NT2/D1 (cell line): ENCODE measurements at regions not wholly inside any gene's neighbourhood (a gene's known extent, or its start where the extent isn't known, plus 50 kb on each side); places are given as distances from the start of the nearest gene placed in this dataset.
"Not testable (repeated sequence)": the region's sequence is repeated elsewhere in the genome, so short reads cannot be mapped to it uniquely, and the experiment has no call there.

Experiments used
- DNase-seq: peaks from one replicate; pipeline ENCODE4 v3.0.0-alpha.2; 2011; ENCODE audit warnings: low read depth, low spot score
- H3K27me3 ChIP-seq: 2 replicates; pipeline ENCODE4 v1.6.0; 2011; ENCODE audit warnings: mild to moderate bottlenecking; ENCODE audit not compliant: insufficient read length, insufficient read depth
- H3K36me3 ChIP-seq: 2 replicates; pipeline ENCODE4 v1.6.1; 2011; ENCODE audit warnings: mild to moderate bottlenecking, low read length, mixed read lengths; ENCODE audit not compliant: insufficient read depth, insufficient read length
- H3K4me1 ChIP-seq: 2 replicates; pipeline ENCODE4 v1.5.1; 2011; ENCODE audit not compliant: insufficient read depth, insufficient read length
- H3K4me3 ChIP-seq: 2 replicates; pipeline ENCODE4 v1.5.1; 2011; ENCODE audit warnings: low read depth; ENCODE audit not compliant: insufficient read length
- H3K9ac ChIP-seq: 2 replicates; pipeline ENCODE4 v1.6.0; 2011; ENCODE audit warnings: low read depth; ENCODE audit not compliant: insufficient read length
- H3K9me3 ChIP-seq: 2 replicates; pipeline ENCODE4 v1.5.1; 2011; ENCODE audit warnings: mild to moderate bottlenecking, low read length; ENCODE audit not compliant: insufficient read depth
- SUZ12 ChIP-seq: IDR thresholded peaks from 2 replicates; pipeline ENCODE4 v1.6.1; 2011; ENCODE audit not compliant: insufficient read length, insufficient read depth; ENCODE audit errors: extremely low read depth
- YY1 ChIP-seq: IDR thresholded peaks from 2 replicates; pipeline ENCODE4 v1.6.1; 2011; ENCODE audit not compliant: insufficient read length, insufficient read depth
- ZNF274 ChIP-seq: IDR thresholded peaks from 2 replicates; pipeline ENCODE4 v1.6.1; 2011; ENCODE audit warnings: mild to moderate bottlenecking, low read depth, low read length

GRCh38 chr7:119606297-119606696, 666.7 kb upstream of the KCND2 start:
- Histone ChIP-seq H3K27me3 (no peaks in the 10 kb centered on the region), H3K4me3 (no peak overlapping the region), H3K4me1 (no peaks in the 10 kb centered on the region), H3K9me3 (no peaks in the 10 kb centered on the region), H3K9ac (no peak overlapping the region), H3K36me3 (no peaks in the 10 kb centered on the region)
- no peak for TF ChIP-seq SUZ12
- TF ChIP-seq YY1: no peak
- TF ChIP-seq ZNF274: no peak
- no peak for DNase-seq

- Histone ChIP-seq H3K4me3 (no peak overlapping the region), H3K27me3 (no peaks in the 10 kb centered on the region), H3K9me3 (no peaks in the 10 kb centered on the region), H3K9ac (no peak overlapping the region), H3K36me3 (no peaks in the 10 kb centered on the region), H3K4me1 (no peaks in the 10 kb centered on the region)
- no peak for TF ChIP-seq ZNF274
- TF ChIP-seq YY1: no peak
- no peak for TF ChIP-seq SUZ12
- peak; percentile 8 for DNase-seq
These were observed 652.2 kb upstream of the KCND2 start for GRCh38 chr7:119620769-119621168.

GRCh38 chr7:119623427-119623826, 649.5 kb upstream of the KCND2 start:
- Histone ChIP-seq H3K4me1 (no peaks in the 10 kb centered on the region), H3K9me3 (no peaks in the 10 kb centered on the region), H3K9ac (no peak overlapping the region), H3K4me3 (no peak overlapping the region), H3K36me3 (no peaks in the 10 kb centered on the region), H3K27me3 (no peaks in the 10 kb centered on the region)
- TF ChIP-seq YY1: no peak
- TF ChIP-seq ZNF274: no peak
- TF ChIP-seq SUZ12: no peak
- DNase-seq: no peak

- TF ChIP-seq YY1 (no peak), SUZ12 (no peak), ZNF274 (no peak)
- DNase-seq: no peak
- no peaks in the 10 kb centered on the region for H3K27me3 ChIP-seq
These were observed 642.5 kb upstream of the KCND2 start for GRCh38 chr7:119630406-119630969.

GRCh38 chr7:119633812-119634211, 639.2 kb upstream of the KCND2 start:
- not testable (repeated sequence) for H3K36me3 ChIP-seq, H3K9me3 ChIP-seq, H3K4me3 ChIP-seq, H3K9ac ChIP-seq, H3K27me3 ChIP-seq, DNase-seq, H3K4me1 ChIP-seq

More at GRCh38 chr7:119630406-119630969, 642.5 kb upstream of the KCND2 start:
- H3K9ac ChIP-seq: no peak overlapping the region
- H3K36me3 ChIP-seq: no peaks in the 10 kb centered on the region
- no peak overlapping the region for H3K4me3 ChIP-seq
- H3K9me3 ChIP-seq: no peaks in the 10 kb centered on the region
- no peaks in the 10 kb centered on the region for H3K4me1 ChIP-seq

GRCh38 chr7:119640326-119640725, 632.6 kb upstream of the KCND2 start:
- Histone ChIP-seq H3K9ac (no peak overlapping the region), H3K36me3 (no peaks in the 10 kb centered on the region), H3K4me1 (no peaks in the 10 kb centered on the region), H3K4me3 (no peak overlapping the region), H3K9me3 (no peaks in the 10 kb centered on the region), H3K27me3 (no peaks in the 10 kb centered on the region)
- DNase-seq: no peak
- TF ChIP-seq SUZ12: no peak
- no peak for TF ChIP-seq ZNF274
- no peak for TF ChIP-seq YY1

- Histone ChIP-seq H3K36me3 (no peaks in the 10 kb centered on the region), H3K27me3 (no peaks in the 10 kb centered on the region), H3K9me3 (no peaks in the 10 kb centered on the region), H3K4me1 (no peaks in the 10 kb centered on the region), H3K9ac (no peak overlapping the region), H3K4me3 (no peak overlapping the region)
- DNase-seq: no peak
- TF ChIP-seq ZNF274 (no peak), SUZ12 (no peak), YY1 (no peak)
These were observed 632.1 kb upstream of the KCND2 start for GRCh38 chr7:119640861-119641260.

- Histone ChIP-seq H3K36me3 (no peaks in the 10 kb centered on the region), H3K9ac (no peak overlapping the region), H3K4me3 (no peak overlapping the region), H3K27me3 (no peaks in the 10 kb centered on the region), H3K4me1 (no peaks in the 10 kb centered on the region), H3K9me3 (no peaks in the 10 kb centered on the region)
- TF ChIP-seq YY1: no peak
- no peak for TF ChIP-seq SUZ12
- DNase-seq: no peak
These were observed 629.4 kb upstream of the KCND2 start for GRCh38 chr7:119643558-119643957.
